Gastrocnemius medialis (tissue), 4 donors: ENCODE measurements at regions not wholly inside any gene's neighbourhood (a gene's known extent, or its start where the extent isn't known, plus 50 kb on each side); places are given as distances from the start of the nearest gene placed in this dataset.

Source experiments
- ATAC-seq, 2 donors: fragments of 150-250 bp; one replicate each; pipeline ENCODE4 v1.9.1; 2016
- DNase-seq, 2 donors: peaks; one replicate each; pipeline ENCODE4 v3.0.0-alpha.2; 2019
- H3K27ac ChIP-seq, 4 donors: fragments of 200-600 bp; sonication (generic); 1 replicate in 1 of 4; 2 replicates in 3 of 4; pipeline ENCODE4 v1.5.1; 2016 to 2018; ENCODE audit warnings: mild to moderate bottlenecking in 2 of 4, moderate library complexity in 1 of 4
- H3K27me3 ChIP-seq, 3 donors: fragments of 200-600 bp; sonication (generic) in 2 of 3; 1 replicate in 1 of 3; 2 replicates in 2 of 3; pipeline versions ENCODE4 v1.5.1 to v1.6.0; 2016 to 2019; ENCODE audit warnings: mild to moderate bottlenecking in 1 of 3, moderate library complexity in 1 of 3
- H3K36me3 ChIP-seq, 2 donors: fragments of 200-600 bp; sonication (generic) in 1 of 2; one replicate each; pipeline ENCODE4 v1.5.1; 2017 to 2018
- H3K4me1 ChIP-seq, 2 donors: fragments of 200-600 bp; sonication (generic) in 1 of 2; one replicate each; pipeline ENCODE4 v1.5.1; 2016 to 2017; ENCODE audit warnings: mild to moderate bottlenecking in 2 of 2
- H3K4me3 ChIP-seq, 4 donors: fragments of 200-600 bp; sonication (generic) in 3 of 4; 1 replicate in 1 of 4; 2 replicates in 3 of 4; pipeline ENCODE4 v1.5.1; 2016 to 2019; ENCODE audit warnings: mild to moderate bottlenecking in 2 of 4
- H3K9me3 ChIP-seq, 3 donors: fragments of 200-600 bp; sonication (generic) in 2 of 3; 1 replicate in 1 of 3; 2 replicates in 2 of 3; pipeline ENCODE4 v1.5.1; 2016 to 2019
- CTCF ChIP-seq, 5 experiments: fragments of 450-650 bp in 3 of 5; fragments of 200-600 bp in 2 of 5; sonication (generic) in 2 of 5; IDR thresholded peaks in 4 of 5; conservative IDR thresholded peaks in 1 of 5; 1 replicate in 4 of 5; 2 replicates in 1 of 5; pipeline ENCODE4 v1.5.1; 2016 to 2019; ENCODE audit warnings: antibody characterized with exemption in 5 of 5, mild to moderate bottlenecking in 3 of 5, moderate library complexity in 3 of 5
- POLR2A ChIP-seq, 2 donors: fragments of 450-650 bp; IDR thresholded peaks; one replicate each; pipeline ENCODE4 v1.6.1; 2017; ENCODE audit warnings: antibody characterized with exemption in 2 of 2, mild to moderate bottlenecking in 2 of 2, moderate library complexity in 2 of 2
- in situ Hi-C, 4 donors: fragments of 200-750 bp; cut with MboI; loops; one replicate each; pipeline versions ENCODE4 v1.15.0 to v1.8.0; 2017; ENCODE audit warnings: low sequenced_read_pairs in 4 of 4
- intact Hi-C: fragments of 100-400 bp; cut with DNase I; formaldehyde crosslinking; loops from one replicate; pipeline ENCODE4 v1.15.1; 2023; ENCODE audit warnings: low total_unique reads

GRCh38 chr4:137651128-137651527, 118.8 kb upstream of the PCDH18 start:
- in situ Hi-C loops = no loop called here
- H3K4me3 ChIP-seq = no peak overlapping the region

GRCh38 chr4:137649711-137650450, 117.6 kb upstream of the PCDH18 start:
- in situ Hi-C loops = no loop called here
- no peaks in the 10 kb centered on the region for H3K9me3 ChIP-seq
- H3K27me3 ChIP-seq = no peaks in the 10 kb centered on the region
- TF ChIP-seq CTCF (IDR thresholded peaks at IDR 0.05 in 4 of 5, conservative IDR thresholded peaks at IDR 0.05 in 1 of 5) (no peak), POLR2A (IDR thresholded peaks at IDR 0.05) (no peak)
- no peaks in the 10 kb centered on the region for H3K36me3 ChIP-seq
- intact Hi-C loops = no loop called here
- no peak overlapping the region for H3K27ac ChIP-seq
- H3K4me1 ChIP-seq = no peaks in the 10 kb centered on the region
- ATAC-seq = no peak
- no peak for DNase-seq
- no peak overlapping the region for H3K4me3 ChIP-seq

More at GRCh38 chr4:137651128-137651527, 118.8 kb upstream of the PCDH18 start:
- intact Hi-C loops = no loop called here
- Histone ChIP-seq H3K9me3 (no peaks in the 10 kb centered on the region), H3K27ac (no peak overlapping the region), H3K4me1 (no peaks in the 10 kb centered on the region), H3K27me3 (no peaks in the 10 kb centered on the region), H3K36me3 (no peaks in the 10 kb centered on the region)
- TF ChIP-seq CTCF (IDR thresholded peaks at IDR 0.05 in 4 of 5, conservative IDR thresholded peaks at IDR 0.05 in 1 of 5) (no peak), POLR2A (IDR thresholded peaks at IDR 0.05) (no peak)
- DNase-seq (no peak), ATAC-seq (no peak)

- Histone ChIP-seq H3K9me3 (no peaks in the 10 kb centered on the region), H3K36me3 (no peaks in the 10 kb centered on the region), H3K4me3 (no peak overlapping the region), H3K27me3 (no peaks in the 10 kb centered on the region), H3K27ac (no peak overlapping the region), H3K4me1 (no peaks in the 10 kb centered on the region)
- intact Hi-C loops (no loop called here), in situ Hi-C loops (no loop called here)
- ATAC-seq (no peak), DNase-seq (no peak)
- TF ChIP-seq POLR2A (IDR thresholded peaks at IDR 0.05) (no peak), CTCF (IDR thresholded peaks at IDR 0.05 in 4 of 5, conservative IDR thresholded peaks at IDR 0.05 in 1 of 5) (no peak)
Observed at GRCh38 chr4:137648531-137648930, 116.2 kb upstream of the PCDH18 start.

GRCh38 chr4:137647375-137647774, 115.1 kb upstream of the PCDH18 start:
- no peak overlapping the region for H3K4me3 ChIP-seq
- no peak overlapping the region for H3K27ac ChIP-seq
- no peaks in the 10 kb centered on the region for H3K4me1 ChIP-seq
- H3K36me3 ChIP-seq = no peaks in the 10 kb centered on the region
- in situ Hi-C loops = no loop called here
- TF ChIP-seq CTCF (IDR thresholded peaks at IDR 0.05 in 4 of 5, conservative IDR thresholded peaks at IDR 0.05 in 1 of 5) = no peak
- TF ChIP-seq POLR2A (IDR thresholded peaks at IDR 0.05) = no peak
- ATAC-seq = no peak
- H3K9me3 ChIP-seq = no peaks in the 10 kb centered on the region
- DNase-seq = no peak
- H3K27me3 ChIP-seq = no peaks in the 10 kb centered on the region
- intact Hi-C loops = no loop called here

GRCh38 chr4:137644201-137644600, 111.9 kb upstream of the PCDH18 start:
- no peak overlapping the region for H3K27ac ChIP-seq
- ATAC-seq (peak in 1 of 2 donors; percentile 46), DNase-seq (no peak)
- intact Hi-C loops = no loop called here
- no peaks in the 10 kb centered on the region for H3K36me3 ChIP-seq
- no peaks in the 10 kb centered on the region for H3K4me1 ChIP-seq
- no peak overlapping the region for H3K4me3 ChIP-seq
- no peaks in the 10 kb centered on the region for H3K9me3 ChIP-seq
- in situ Hi-C loops = no loop called here
- no peaks in the 10 kb centered on the region for H3K27me3 ChIP-seq
- TF ChIP-seq POLR2A (IDR thresholded peaks at IDR 0.05) (no peak), CTCF (IDR thresholded peaks at IDR 0.05 in 4 of 5, conservative IDR thresholded peaks at IDR 0.05 in 1 of 5) (no peak)
